Fibroblast of mammary gland (primary cell): ENCODE measurements at regions not wholly inside any gene's neighbourhood (a gene's known extent, or its start where the extent isn't known, plus 50 kb on each side); places are given as distances from the start of the nearest gene placed in this dataset.

Source experiments
- DNase-seq: peaks from one replicate; pipeline ENCODE4 v3.0.0-alpha.2; 2010; ENCODE audit warnings: low read depth
- H3K4me3 ChIP-seq: 2 replicates; pipeline ENCODE4 v1.5.1; 2011; ENCODE audit warnings: low read depth, mild to moderate bottlenecking, low read length, moderate library complexity; ENCODE audit not compliant: control insufficient read depth
- TF ChIP-seq, protein P1 (sequence below): conservative IDR thresholded peaks from 2 replicates; pipeline ENCODE4 v1.5.1; 2011; ENCODE audit warnings: low read depth, low read length, inconsistent platforms; ENCODE audit not compliant: control insufficient read depth, insufficient read depth

DNA sequence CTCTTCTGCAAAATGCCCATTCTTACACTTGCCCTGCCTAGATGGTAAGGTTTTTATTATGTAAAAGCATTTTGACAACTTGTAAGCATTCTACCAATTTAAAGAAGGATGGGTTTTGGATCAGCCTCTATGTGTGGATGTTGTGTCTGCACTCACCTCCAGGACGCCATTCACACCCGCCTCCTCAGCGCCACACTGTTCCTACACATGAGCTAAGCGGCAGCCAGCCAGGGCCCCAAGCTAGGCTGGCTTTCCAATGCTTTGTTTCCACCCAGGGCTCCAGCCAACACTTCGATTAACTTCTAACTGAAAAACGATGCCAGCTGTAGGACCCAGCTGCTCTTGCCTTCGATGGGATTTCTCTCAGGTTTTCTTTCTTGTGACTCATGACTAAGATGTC lies 73.3 kb upstream of the FZD7 start:
- TF ChIP-seq, protein P1, sequence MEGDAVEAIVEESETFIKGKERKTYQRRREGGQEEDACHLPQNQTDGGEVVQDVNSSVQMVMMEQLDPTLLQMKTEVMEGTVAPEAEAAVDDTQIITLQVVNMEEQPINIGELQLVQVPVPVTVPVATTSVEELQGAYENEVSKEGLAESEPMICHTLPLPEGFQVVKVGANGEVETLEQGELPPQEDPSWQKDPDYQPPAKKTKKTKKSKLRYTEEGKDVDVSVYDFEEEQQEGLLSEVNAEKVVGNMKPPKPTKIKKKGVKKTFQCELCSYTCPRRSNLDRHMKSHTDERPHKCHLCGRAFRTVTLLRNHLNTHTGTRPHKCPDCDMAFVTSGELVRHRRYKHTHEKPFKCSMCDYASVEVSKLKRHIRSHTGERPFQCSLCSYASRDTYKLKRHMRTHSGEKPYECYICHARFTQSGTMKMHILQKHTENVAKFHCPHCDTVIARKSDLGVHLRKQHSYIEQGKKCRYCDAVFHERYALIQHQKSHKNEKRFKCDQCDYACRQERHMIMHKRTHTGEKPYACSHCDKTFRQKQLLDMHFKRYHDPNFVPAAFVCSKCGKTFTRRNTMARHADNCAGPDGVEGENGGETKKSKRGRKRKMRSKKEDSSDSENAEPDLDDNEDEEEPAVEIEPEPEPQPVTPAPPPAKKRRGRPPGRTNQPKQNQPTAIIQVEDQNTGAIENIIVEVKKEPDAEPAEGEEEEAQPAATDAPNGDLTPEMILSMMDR = no peak
- no peak for DNase-seq
- no peak overlapping the region for H3K4me3 ChIP-seq

DNA sequence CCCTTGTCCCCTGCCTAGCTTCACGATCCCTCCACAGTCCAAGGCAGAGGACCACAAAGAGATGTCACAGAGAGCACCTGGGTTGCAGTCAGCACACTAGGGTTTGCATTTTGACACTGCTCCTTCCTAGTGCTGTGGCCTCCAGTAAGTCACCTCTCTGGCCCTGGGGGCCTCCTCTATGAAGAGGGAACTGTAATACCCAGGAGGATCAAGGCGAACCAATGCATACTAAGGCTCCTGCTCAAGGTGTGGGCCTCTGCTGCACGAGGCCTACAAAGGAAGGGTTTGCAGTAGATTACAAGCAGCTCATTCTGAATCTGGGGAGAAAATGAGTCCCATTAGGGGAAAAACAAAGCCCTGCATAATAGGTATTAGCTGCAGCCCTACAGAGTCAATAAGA lies 72.3 kb upstream of the FZD7 start:
- H3K4me3 ChIP-seq = no peak overlapping the region
- TF ChIP-seq, protein P1 = no peak
- no peak for DNase-seq

DNA sequence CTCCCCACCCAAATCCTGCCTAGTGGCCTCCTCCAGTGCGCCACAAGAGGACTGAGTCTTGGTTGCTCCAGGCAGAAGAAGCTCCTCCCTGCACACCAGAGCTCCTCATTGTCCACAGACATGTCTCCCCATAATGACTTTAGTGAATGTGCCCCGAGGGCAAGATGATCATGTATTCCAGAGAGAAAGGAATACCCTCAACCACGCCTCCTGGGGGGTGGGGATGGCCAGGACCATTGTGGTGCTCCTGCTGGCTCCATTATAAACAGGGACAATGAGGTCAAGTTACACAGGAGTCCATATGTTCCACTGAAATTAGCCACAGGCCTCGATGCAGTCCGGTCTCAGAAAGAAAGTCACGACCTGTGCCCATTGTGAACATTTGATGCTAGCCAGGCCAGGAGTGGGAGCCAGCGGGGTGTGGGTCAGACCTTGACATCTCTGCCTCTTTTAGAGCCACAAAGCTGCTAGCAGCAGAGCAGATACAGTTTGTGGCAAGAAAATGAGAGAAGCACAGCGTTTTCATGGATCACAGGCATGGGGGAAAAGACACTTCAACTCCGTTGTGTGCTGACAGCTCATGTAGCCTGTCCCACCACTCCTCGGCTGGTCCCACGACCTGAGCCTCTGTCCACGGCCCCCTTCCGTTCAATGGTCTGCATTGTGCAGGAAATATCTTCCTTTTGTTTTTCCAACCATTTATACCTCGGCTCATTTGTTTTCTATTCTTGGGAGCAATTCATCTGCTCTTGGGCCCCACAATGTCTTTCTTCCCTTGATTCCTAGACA lies 70.7 kb upstream of the FZD7 start:
- TF ChIP-seq, protein P1 = no peak
- DNase-seq = no peak
- H3K4me3 ChIP-seq = no peak overlapping the region

DNA sequence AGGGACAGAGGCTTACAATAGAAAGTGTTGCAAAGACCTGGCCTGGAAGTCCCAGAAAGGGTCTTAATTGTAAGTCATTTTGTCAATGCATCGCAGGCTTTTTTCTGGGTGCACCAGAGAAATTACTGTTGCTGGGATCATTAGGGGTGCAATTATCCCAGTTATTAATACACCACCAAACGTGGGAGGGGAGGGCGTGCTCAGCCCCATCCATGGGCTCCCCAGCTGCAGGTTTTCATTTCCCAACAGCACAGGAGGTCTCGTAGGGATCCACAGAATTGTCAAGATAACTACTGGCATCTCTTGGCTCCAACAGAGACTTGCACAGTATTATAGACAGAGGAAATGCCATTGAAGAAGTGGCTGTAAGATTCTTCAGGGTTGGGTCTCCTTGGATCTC lies 69.6 kb upstream of the FZD7 start:
- H3K4me3 ChIP-seq = no peak overlapping the region
- no peak for DNase-seq
- TF ChIP-seq, protein P1 = no peak

DNA sequence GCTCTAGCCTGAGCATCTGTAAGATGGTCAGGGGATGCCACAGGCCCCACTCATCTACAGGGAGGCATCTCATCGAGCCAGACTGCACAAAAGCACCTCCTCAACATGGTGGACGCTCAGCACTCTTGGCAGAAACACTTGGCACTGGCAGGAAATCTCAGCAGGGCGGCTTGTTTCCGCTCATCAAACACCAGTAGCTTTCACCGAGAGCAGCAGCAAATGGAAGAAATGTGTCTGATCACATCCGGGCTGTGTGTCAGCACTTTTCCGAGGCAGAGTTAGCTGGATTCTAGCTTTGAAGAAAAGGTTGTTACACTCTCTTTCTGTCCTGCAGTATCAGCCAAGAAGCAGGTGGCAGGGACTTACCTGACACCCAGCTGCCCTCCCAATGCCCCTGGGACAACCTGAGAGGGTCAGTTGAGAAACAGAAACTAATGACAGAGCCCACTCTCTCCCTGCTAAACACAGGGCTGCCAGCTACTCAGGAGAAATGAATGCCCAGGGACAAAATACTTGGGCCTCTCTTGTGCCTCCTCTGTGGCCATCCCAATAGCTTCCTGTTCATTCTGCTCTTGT lies 68.9 kb upstream of the FZD7 start:
- DNase-seq = no peak
- H3K4me3 ChIP-seq = no peak overlapping the region
- TF ChIP-seq, protein P1 = no peak

DNA sequence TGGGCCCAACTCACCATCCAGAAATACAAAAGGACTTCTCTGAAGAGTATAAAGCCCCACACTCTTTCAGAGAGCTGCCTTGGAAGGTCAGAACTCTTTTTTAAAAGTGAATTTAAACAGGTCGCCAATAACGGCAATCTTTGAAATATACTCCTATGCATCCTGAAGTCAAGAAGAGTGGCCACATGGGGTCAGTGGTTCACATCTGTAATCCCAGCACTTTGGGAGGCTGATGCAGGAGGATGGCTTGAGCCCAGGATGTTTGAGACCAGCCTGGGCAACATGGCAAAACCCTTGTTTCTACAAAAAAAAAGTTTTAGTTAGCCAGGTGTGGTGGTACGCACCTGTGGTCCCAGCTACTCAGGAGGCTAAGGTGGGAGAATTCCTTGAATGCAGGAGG lies 68.1 kb upstream of the FZD7 start:
- TF ChIP-seq, protein P1 = peak; percentile 8
- no peak overlapping the region for H3K4me3 ChIP-seq
- no peak for DNase-seq
